RPMI8226 (cell line): ENCODE measurements at regions not wholly inside any gene's neighbourhood (a gene's known extent, or its start where the extent isn't known, plus 50 kb on each side); places are given as distances from the start of the nearest gene placed in this dataset.
"Not testable (repeated sequence)": the region's sequence is repeated elsewhere in the genome, so short reads cannot be mapped to it uniquely, and the experiment has no call there.

Experiments
- DNase-seq: peaks from one replicate; pipeline ENCODE4 v3.0.0-alpha.2; 2015

- DNase-seq = no peak
Observed at GRCh38 chr4:27368781-27369180, 508.1 kb downstream of the STIM2 start.

DNA sequence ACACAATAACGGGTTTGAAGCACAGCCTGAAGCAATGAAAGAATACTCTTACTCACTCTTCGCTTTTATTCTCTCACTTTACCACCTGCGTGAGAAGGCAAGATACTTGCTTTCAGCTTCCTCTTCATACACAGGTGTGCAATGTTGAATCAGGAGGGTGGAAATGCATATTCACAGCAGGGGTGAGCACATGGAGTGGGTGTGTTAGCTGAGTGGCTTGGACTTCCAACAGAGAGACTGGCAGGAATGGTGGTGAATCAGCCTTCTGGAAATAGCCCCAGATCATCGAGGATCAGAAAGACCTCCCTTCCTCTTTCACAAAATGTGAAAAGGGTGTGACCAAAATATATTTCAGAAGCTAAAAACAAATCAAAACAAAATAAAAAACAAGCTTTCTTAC is 521.2 kb downstream of the STIM2 start:
- DNase-seq = no peak

DNA sequence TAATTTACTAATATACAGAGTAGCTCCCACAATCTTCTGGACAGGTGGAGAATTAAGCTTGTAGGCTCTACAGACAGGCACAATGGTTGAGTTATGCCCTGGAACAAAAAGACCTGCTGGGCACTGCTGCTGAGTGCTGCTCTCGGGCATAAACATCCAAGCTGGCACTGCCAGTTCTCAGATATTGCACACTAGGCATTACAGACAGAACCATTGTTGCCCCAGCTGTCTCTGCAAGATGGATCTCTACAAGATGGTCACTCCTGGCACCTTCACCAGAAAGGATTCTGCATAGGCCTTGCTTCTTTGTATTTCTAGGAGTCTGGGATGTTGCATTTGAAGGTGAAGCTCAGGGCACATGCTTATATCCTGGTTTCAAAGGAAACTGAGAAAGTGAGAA is 527.1 kb downstream of the STIM2 start:
- DNase-seq = no peak

DNA sequence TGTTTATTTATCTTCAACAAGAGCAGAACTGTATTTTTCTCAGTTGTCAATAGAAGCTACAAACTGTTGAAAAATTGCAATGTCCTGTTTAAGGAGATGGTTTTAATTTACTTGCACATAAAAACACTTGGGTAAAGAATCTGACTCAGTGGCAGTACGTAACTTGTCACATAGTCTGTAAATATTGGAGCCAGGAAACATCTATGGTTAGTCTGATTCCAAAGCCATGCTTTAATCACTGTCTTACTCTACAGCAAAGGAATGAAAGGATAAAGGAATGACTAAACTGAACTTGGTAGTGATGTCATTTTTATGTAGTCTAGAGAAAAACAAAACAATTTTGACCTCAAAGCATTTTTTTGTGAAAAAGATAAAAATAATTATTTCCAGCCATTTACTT is 537.2 kb downstream of the STIM2 start:
- no peak for DNase-seq

GRCh38 chr4:27398631-27399310 is 538.1 kb downstream of the STIM2 start:
- DNase-seq = no peak

- DNase-seq = no peak
Observed at GRCh38 chr4:27407616-27408015, 547.0 kb downstream of the STIM2 start.

- DNase-seq = no peak
Observed at GRCh38 chr4:27412613-27413012, 552.0 kb downstream of the STIM2 start.

- no peak for DNase-seq
Observed at GRCh38 chr4:27414887-27415731, 554.5 kb downstream of the STIM2 start.

GRCh38 chr4:27428661-27429060 is 568.0 kb downstream of the STIM2 start:
- DNase-seq = no peak

- no peak for DNase-seq
Observed at GRCh38 chr4:27429364-27429871, 568.8 kb downstream of the STIM2 start.

- no peak for DNase-seq
Observed at GRCh38 chr4:27442146-27442545, 581.5 kb downstream of the STIM2 start.

DNA sequence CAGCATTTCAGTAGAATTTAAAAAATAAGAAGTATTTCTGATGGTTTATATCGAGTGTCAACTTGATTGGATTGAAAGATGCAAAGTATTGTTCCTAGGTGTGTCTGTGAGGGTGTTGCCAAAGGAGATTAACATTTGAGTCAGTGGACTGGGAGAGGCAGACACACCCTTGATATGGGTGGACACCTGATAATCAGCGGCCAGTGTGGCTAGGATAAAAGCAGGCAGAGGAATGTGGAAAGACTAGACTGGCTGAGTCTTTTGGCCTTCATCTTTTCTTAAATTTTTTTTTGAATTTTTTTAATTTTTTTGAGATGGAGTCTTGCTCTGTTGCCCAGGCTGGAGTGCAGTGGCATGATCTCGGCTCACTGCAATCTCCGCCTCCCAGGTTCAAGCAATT is 582.0 kb downstream of the STIM2 start:
- DNase-seq = not testable (repeated sequence)

DNA sequence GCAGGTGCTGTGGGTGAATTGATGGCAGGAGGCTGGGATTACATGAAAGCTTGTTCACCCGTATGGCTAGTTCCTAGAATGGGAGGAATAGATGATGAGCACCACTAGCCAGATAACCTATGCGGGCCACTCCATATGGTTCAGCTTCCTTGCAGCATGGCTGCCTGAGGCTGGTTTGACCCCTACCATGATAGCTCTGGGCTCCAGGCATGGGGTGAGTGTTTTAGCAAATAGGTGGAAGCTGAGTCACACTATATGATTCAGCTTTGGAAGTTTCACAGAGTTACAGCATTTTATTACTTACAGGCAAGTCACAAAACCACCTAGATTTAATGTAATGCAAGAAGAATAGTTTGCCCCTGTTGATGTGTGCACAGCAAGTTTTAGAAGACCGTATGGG is 603.2 kb downstream of the STIM2 start:
- no peak for DNase-seq

- DNase-seq = no peak
Observed at GRCh38 chr4:27467351-27467750, 606.7 kb downstream of the STIM2 start.

DNA sequence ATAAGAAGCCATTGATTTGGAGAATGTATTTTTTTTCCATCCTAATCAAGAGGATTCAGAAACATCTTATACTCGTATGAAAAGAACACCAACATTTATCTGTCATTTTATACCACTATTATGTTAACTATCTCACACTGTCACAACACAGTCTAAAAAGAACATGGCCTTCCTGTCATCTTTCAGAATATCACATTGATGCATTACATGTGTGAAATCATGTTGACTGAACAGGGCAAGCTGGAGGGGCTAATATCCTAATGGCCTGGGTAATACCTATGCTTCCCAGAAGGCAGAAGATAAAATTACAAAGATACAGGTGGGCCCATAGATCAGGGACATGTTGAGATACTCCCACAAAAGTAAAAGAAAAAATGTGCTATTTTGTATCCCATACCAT is 611.7 kb downstream of the STIM2 start:
- DNase-seq = no peak

DNA sequence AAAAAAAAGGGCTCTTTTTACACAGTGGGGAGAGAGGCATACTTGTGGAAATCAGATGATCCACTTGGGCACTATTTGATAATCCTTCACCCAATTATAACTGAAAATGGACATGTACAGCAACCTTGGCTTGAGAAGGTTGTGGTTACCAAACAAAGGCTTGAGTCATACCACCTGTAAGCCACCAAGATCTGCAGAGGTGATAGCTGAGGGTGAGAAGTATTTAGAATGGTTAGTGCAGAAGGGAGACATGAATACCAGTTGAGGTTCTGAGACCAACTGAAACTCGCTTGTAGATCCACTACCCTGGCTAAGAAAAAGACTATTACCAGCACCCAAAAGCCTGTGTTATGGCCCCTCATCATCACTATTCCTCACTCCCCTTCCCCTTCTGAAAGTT is 614.0 kb downstream of the STIM2 start:
- DNase-seq = no peak

- DNase-seq = no peak
Observed at GRCh38 chr4:27484216-27484615, 623.6 kb downstream of the STIM2 start.

DNA sequence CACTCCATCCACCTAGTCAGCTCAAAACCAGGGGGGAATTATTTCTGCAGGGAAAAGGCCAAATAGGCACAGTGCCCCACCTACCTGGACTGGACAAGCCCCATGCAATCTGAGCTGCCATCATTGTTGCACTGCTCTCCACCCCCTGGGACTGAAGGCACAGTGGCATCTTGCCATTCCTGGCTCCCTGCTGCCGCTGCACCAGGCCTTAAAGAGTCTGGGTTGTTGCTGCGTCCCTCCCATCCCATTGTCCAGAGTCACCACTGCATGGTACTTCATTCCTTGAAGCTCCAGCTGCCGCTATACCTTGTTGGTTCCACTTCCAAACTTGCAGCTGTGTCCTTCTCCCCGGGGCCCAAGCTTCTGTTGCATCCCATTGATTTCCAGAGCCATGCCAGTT is 629.7 kb downstream of the STIM2 start:
- no peak for DNase-seq

- no peak for DNase-seq
Observed at GRCh38 chr4:27490766-27491165, 630.1 kb downstream of the STIM2 start.

- no peak for DNase-seq
Observed at GRCh38 chr4:27506401-27506800, 645.8 kb downstream of the STIM2 start.

- no peak for DNase-seq
Observed at GRCh38 chr4:27514711-27515110, 654.1 kb downstream of the STIM2 start.

GRCh38 chr4:27515140-27515539 is 654.5 kb downstream of the STIM2 start:
- no peak for DNase-seq

GRCh38 chr4:27518876-27519275 is 658.2 kb downstream of the STIM2 start:
- no peak for DNase-seq

- no peak for DNase-seq
Observed at GRCh38 chr4:27524224-27524623, 663.6 kb downstream of the STIM2 start.
